ENCODE measurements at regions not wholly inside any gene's neighbourhood (a gene's known extent, or its start where the extent isn't known, plus 50 kb on each side); places are given as distances from the start of the nearest gene placed in this dataset.

DNA sequence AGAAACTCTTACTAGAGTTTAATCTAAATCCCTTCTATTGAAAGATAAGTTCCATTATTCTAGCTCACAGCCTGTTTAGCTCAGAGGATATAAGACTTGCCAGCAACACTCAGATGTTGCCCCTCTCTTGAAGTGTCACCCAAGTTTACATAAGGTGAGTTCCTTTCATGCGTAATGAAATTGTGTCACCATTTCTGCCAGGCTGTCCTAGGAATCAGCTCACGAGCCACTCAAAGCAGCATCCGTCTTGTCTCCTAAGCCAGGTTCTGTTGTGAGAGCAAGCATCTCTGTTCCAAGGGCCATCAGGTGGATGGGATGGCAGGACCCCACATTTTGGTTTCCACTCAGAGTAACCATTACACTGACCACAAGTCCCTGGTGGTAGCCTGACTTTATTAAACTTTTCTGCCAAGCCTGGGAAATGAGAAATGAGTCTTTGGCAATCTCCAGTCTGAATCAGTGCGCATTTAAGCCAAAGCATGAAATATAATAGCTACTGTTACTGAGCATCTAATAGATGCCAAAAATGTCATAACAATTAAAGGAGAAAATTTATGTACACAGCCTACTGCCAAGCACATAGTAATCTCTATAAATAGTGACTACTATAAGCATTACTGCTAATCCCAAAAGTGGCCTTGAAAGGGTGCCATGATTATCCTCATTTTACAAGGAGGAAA is 179.6 kb upstream of the MIR17HG start:
- no peak for DNase-seq (ENCODE audit: low spot score)

DNA sequence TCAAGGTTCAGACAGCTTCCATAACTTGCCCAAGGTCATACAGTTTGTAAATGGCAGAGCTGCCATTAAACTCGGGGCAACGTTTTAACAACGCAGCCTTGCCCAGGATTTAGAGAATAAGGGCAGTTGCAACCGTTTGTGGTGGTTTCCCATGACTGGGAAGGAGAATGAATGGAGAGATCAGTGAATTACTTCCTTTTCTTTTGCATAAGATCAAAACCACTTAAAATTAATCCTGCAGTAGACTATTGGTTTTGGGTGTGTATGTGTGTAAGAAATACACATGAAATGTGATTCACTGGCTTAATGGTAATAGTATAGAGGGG is 179.1 kb upstream of the MIR17HG start:
- no peak for DNase-seq (ENCODE audit: low spot score)

DNA sequence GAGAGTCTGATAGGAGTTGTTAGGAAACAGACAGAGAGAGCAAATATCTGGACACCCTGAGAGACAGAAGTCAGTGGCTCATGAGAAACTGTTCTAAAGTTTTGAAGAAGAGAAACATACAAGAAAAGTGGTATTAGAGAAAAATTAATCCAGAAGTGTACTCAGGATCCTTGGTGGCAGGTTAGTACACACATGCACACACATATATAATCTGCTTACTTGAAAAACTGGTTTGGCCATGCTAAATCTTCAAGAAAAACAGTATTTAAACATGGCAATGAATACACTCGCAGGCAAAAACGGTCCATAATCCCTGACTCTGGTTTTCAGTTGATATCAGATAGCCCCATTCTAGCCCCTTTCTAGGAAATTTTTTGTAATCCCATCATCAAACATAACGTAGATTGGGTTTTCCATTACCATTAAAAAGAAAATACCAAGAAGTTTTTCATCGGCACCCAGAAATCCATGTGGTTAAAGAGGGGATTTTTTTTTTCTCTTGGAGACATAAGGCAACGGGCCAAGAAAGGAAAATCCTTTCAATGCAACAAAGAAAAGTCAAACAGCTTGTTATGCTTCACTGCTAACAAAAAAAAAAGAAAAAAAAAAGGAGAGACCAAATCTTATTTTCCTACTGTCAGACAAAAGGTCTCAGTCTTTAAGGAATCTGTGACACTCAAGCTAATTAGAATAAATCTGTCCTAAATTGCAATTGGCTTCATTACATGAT is 178.0 kb upstream of the MIR17HG start:
- DNase-seq (ENCODE audit: low spot score), result no peak

DNA sequence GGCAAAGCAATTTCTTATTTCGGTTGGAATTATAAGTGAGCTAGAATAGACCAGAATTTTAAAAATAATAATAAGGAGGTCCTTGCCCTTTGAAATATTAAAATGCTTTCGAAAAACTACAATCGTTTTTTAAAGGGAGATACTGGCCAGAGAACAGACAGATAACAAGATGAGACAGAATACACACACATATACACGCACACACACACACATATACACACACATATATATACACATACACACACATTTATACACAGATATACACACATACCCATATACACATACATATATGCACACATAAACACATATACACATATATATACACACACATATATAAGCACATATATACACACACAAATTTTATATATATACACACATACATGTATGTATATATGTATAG is 175.3 kb upstream of the MIR17HG start:
- no peak for DNase-seq (ENCODE audit: low spot score)

DNA sequence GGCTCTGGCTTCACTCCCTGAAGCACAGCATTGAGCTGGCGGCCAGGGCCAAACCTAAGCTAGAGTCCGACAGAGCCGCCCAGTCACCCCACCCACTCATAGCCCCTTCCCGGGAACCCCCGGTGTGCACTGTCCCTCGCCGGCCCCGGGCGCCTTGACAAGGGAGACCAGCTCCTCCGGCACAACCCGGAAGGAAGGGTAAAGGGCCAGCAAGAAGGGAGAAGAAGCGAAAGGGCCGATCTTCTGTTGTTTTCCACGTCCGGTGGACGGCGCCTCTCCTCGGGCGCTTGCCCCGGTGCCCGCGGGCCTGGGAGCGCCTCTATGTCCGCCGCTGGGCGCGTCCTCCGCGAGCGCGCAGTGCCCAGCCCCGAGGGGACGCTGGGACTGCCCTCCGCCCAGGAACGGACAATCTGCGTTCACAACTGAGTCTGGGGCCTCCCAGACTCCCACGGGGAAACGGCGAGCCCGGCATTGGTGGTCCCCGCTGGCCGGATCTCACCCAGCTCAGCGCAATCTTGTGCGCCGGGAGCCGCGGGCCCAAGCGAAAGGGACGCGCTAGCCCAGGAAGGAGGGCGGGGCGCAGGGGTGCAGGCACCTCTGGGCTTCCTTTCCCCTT is 172.5 kb upstream of the MIR17HG start:
- DNase-seq (ENCODE audit: low spot score), result no peak

DNA sequence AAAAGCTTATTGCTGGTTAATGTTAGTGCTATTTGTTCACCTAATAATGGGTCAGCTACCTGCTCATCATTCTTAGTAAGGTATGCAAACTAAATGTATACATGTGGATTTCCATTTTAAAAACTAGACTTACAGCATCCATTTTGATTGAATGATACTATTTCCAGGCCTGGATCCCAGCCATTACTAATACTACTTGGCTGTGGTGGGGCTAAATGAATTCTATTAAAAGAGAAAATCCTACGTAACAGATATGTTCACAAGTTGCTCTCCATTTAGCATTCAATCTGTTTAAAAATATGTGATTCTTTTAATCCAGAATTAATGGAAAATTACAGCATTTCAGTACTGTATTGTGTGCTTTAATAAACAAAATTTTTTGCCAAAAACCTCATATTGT is 169.4 kb upstream of the MIR17HG start:
- no peak for DNase-seq (ENCODE audit: low spot score)

DNA sequence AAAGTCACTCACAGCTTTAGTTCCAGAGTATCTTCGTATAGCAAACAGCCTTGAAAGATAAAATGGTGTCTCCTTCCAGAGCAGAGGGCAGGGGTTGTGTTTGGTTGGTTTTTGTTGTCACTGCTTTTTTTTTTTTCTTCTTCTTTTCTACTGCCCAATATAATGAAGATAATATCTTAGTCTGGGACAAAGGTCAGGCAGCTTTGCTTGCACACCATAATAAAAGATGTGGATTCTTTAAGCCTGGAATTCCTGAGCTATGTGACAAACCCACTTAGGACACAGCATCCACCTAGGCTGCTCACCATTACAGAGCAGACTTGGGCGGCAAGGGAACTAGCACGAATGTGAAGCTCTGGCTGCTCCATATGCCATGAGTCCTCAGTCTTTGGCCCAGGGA is 165.6 kb upstream of the MIR17HG start:
- DNase-seq (ENCODE audit: low spot score), result no peak

GRCh38 chr13:91184244-91184926 is 163.1 kb upstream of the MIR17HG start:
- no peak for DNase-seq (ENCODE audit: low spot score)

DNA sequence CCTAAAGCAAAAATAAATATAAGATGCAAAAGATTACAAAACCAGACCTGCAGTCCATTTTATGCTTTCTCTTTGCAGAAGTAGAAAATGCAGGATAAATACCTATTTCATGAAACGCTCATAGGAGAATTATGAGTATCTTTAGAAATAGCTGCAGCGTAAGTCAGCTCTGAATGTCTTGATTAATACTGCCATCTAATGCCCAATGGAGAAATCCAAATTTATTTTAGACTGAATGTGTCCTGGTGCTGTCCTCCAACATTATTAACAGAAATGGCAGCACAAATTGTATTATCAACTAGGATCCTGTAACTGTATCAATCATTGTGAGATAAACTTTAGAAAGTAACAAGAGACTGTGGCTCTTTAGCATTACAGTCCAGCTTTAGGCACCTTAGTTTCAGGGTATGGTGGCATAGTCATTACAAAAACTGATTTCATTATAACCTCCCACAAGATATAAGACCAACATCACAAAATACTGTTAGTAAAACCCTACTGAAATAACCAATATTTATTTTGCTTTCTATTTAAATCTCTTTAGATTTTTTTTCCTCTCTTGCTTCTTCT is 162.1 kb upstream of the MIR17HG start:
- DNase-seq (ENCODE audit: low spot score), result no peak

GRCh38 chr13:91187522-91187921 is 160.0 kb upstream of the MIR17HG start:
- no peak for DNase-seq (ENCODE audit: low spot score)

DNA sequence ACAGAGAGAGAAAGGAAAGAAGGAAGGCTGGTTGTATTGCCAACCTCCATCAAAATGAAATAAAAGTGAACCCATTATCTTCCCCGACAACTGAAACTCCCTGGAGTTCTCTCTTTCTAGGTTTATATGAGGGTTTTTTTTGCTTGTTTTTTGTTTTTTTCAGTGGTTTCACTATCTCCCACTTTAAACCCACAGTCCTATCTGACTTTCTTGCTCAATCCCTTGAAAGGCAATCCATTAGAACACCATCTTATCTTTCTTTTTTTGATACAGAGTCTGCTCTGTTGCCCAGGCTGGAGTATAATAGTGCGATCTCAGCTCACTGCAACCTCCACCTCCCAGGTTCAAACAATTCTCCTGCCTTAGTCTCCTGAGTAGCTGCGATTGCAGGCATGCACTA is 158.0 kb upstream of the MIR17HG start:
- DNase-seq (ENCODE audit: low spot score), result no peak

DNA sequence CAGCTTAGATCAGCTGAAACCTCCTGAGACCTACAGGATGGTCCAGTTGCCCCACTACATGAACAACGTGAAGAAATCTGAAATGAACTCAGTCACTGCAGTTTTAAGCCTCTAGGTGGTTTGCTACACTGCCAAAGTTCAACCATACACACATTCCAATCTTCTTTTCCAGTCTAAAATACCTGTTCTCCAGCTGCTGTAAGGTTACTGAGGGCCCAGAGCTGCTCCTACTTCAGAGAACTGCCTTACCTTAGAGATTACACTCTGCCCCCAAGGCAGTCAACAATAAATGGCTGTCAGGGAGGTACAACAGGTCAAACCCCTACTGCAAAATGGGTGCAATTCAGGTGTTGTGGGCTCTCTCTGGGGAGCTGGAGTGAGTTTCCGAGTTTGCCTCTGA is 154.1 kb upstream of the MIR17HG start:
- no peak for DNase-seq (ENCODE audit: low spot score)

- no peak for DNase-seq (ENCODE audit: low spot score)
Measured at GRCh38 chr13:91195789-91196188, 151.7 kb upstream of the MIR17HG start.

GRCh38 chr13:91196958-91197357 is 150.5 kb upstream of the MIR17HG start:
- DNase-seq (ENCODE audit: low spot score), result no peak

- DNase-seq (ENCODE audit: low spot score), result no peak
Measured at GRCh38 chr13:91199866-91200265, 147.6 kb upstream of the MIR17HG start.

GRCh38 chr13:91200486-91200885 is 147.0 kb upstream of the MIR17HG start:
- no peak for DNase-seq (ENCODE audit: low spot score)

GRCh38 chr13:91203430-91203829 is 144.1 kb upstream of the MIR17HG start:
- no peak for DNase-seq (ENCODE audit: low spot score)

DNA sequence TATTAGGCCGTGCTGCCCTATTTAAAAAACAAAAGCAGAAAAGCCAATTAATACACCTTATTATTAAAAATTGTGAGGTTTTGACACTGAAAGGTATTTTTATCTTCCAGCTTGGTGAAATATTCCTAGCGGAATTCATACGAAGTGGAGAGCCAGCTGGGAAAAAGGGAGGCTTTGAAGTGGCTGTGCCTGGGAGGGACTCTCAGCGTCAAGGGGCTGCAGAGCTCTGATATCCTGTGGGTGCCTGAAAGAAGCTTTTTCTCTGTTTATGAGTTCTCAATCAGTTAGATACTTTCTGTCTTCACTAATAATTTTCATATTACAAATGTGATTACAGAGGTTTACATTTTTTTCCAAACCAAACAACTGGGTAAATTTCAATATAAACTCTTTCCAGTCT is 140.2 kb upstream of the MIR17HG start:
- no peak for DNase-seq (ENCODE audit: low spot score)

DNA sequence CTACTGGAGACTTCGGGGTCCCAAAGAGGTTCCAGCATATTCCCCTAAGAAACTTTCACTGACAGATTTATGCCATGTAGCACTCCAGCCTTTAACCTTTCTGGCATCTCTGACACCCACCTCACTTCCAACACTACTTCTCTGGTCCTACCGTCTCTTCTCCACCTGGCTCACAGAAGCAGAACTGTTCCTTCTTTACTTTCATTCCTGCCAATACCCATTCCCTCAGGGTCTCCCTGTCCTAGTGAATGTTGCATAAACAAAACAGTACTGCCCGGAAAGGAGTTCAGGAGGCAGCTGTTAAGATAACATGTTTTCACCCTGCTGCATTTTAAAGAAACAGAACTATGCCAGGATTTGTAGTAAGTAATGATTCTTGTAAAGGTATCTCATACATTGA is 136.0 kb upstream of the MIR17HG start:
- DNase-seq (ENCODE audit: low spot score), result no peak

- no peak for DNase-seq (ENCODE audit: low spot score)
Measured at GRCh38 chr13:91212231-91212630, 135.3 kb upstream of the MIR17HG start.

- no peak for DNase-seq (ENCODE audit: low spot score)
Measured at GRCh38 chr13:91214031-91214430, 133.5 kb upstream of the MIR17HG start.

DNA sequence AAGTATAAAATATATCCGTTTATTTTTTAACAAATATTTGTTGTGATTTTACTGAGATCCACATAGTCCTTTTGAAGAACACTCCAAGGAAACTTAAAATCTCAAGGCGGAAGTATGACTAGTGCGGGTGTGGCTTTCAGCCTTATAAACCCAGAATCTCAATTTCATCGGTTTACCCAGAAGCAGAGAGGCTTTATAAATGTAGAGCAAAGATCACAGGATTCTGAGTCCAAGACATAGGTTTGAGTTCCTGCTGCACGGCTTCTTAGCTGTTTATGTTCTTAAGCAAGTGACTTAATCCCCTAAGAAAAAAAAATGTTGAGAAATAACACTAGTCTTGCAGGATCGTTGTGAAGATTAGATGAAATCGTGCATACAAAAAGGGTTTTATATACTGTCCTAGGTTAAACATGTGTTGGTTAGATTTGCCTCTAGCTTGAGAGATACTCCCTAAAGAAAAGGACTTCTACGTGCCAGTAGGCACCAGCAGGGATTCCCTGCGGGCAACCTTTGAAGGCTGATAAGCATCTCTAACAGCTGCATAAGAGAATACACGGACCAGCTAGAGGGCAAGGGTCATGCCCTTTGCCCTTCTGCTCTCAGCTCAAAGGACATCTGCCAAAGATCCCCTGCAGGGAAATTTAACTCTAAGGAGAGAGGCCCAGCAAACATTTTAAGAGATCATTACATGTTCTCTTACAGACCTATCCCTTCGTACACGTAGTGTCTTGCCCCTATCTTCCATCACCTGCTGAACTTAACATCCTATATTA is 130.4 kb upstream of the MIR17HG start:
- DNase-seq (ENCODE audit: low spot score), result no peak

All from CD4-positive, alpha-beta T cell treated with Interleukin-15 for 4 hours (primary cell).